GM21723 (cell line): ENCODE measurements at regions not wholly inside any gene's neighbourhood (a gene's known extent, or its start where the extent isn't known, plus 50 kb on each side); places are given as distances from the start of the nearest gene placed in this dataset.

Experiments used
- ATAC-seq: cut with Tn5 transposase; IDR thresholded peaks from one replicate; pipeline ENCODE4 v1.9.1; 2021; ENCODE audit warnings: mild to moderate bottlenecking, moderate library complexity; ENCODE audit not compliant: unreplicated experiment

GRCh38 chr5:74327339-74327685, 313.2 kb downstream of the ENC1 start:
- ATAC-seq: no peak

GRCh38 chr5:74326571-74327338, 313.8 kb downstream of the ENC1 start:
- ATAC-seq: peak; percentile 88

GRCh38 chr5:74325866-74326265, 314.7 kb downstream of the ENC1 start:
- no peak for ATAC-seq

- ATAC-seq: no peak
Observed at GRCh38 chr5:74324556-74324955, 316.0 kb downstream of the ENC1 start.

- ATAC-seq: no peak
Observed at GRCh38 chr5:74322944-74323343, 317.6 kb downstream of the ENC1 start.

GRCh38 chr5:74322191-74322590, 318.3 kb downstream of the ENC1 start:
- ATAC-seq: no peak

- ATAC-seq: no peak
Observed at GRCh38 chr5:74321326-74321725, 319.2 kb downstream of the ENC1 start.

GRCh38 chr5:74320526-74320925, 320.0 kb downstream of the ENC1 start:
- no peak for ATAC-seq

- ATAC-seq: no peak
Observed at GRCh38 chr5:74319076-74319475, 321.5 kb downstream of the ENC1 start.

- no peak for ATAC-seq
Observed at GRCh38 chr5:74316064-74316603, 324.4 kb downstream of the ENC1 start.

GRCh38 chr5:74314906-74315305, 325.6 kb downstream of the ENC1 start:
- no peak for ATAC-seq

- ATAC-seq: no peak
Observed at GRCh38 chr5:74313896-74314295, 326.6 kb downstream of the ENC1 start.

GRCh38 chr5:74312746-74313145, 327.8 kb downstream of the ENC1 start:
- no peak for ATAC-seq

GRCh38 chr5:74311961-74312360, 328.6 kb downstream of the ENC1 start:
- ATAC-seq: no peak

- ATAC-seq: no peak
Observed at GRCh38 chr5:74310997-74311930, 329.3 kb downstream of the ENC1 start.

GRCh38 chr5:74310386-74310785, 330.1 kb downstream of the ENC1 start:
- no peak for ATAC-seq

- ATAC-seq: no peak
Observed at GRCh38 chr5:74309050-74309449, 331.5 kb downstream of the ENC1 start.

GRCh38 chr5:74306845-74307244, 333.7 kb downstream of the ENC1 start:
- ATAC-seq: no peak

- no peak for ATAC-seq
Observed at GRCh38 chr5:74304536-74304935, 336.0 kb downstream of the ENC1 start.

GRCh38 chr5:74303578-74303977, 336.9 kb downstream of the ENC1 start:
- ATAC-seq: no peak

- no peak for ATAC-seq
Observed at GRCh38 chr5:74301576-74301975, 339.0 kb downstream of the ENC1 start.
